Left lung (tissue), 4 donors: ENCODE measurements at regions not wholly inside any gene's neighbourhood (a gene's known extent, or its start where the extent isn't known, plus 50 kb on each side); places are given as distances from the start of the nearest gene placed in this dataset.

ENCODE experiments used
- ATAC-seq: fragments of 200-7000 bp; cut with Tn5 transposase; one replicate; pipeline ENCODE4 v1.9.1; 2020; ENCODE audit warnings: moderate library complexity
- DNase-seq, 4 donors: peaks; one replicate each; pipeline ENCODE4 v3.0.0-alpha.2; 2013 to 2020
- H3K27ac ChIP-seq, 2 donors: fragments of 200-600 bp; sonication (generic) in 1 of 2; one replicate each; pipeline versions ENCODE4 v1.5.0 to v1.8.0; 2020 to 2021
- H3K27me3 ChIP-seq, 2 donors: fragments of 200-600 bp; sonication (generic) in 1 of 2; one replicate each; pipeline versions ENCODE4 v1.5.0 to v1.8.0; 2020 to 2021
- H3K36me3 ChIP-seq, 2 donors: fragments of 200-600 bp; sonication (generic) in 1 of 2; one replicate each; pipeline versions ENCODE4 v1.5.0 to v1.8.0; 2020 to 2021
- H3K4me1 ChIP-seq, 2 donors: fragments of 200-600 bp; one replicate each; pipeline ENCODE4 v1.8.0; 2021
- H3K4me3 ChIP-seq, 2 donors: fragments of 200-600 bp; sonication (generic) in 1 of 2; one replicate each; pipeline versions ENCODE4 v1.5.0 to v1.8.0; 2020 to 2021; ENCODE audit warnings: mild to moderate bottlenecking in 1 of 2
- H3K9me3 ChIP-seq, 2 donors: fragments of 200-600 bp; sonication (generic) in 1 of 2; one replicate each; pipeline versions ENCODE4 v1.5.0 to v1.8.0; 2020 to 2021
- CTCF ChIP-seq, 2 donors: fragments of 200-600 bp; sonication (generic) in 1 of 2; IDR thresholded peaks; one replicate each; pipeline versions ENCODE4 v1.5.0 to v1.8.0; 2021; ENCODE audit warnings: antibody characterized with exemption in 2 of 2
- intact Hi-C, 2 donors: fragments of 100-400 bp; cut with DNase I; formaldehyde crosslinking; loops; one replicate each; pipeline versions ENCODE4 v1.11.2 to v1.14.2; 2022
- donor health status: DM: no; HTN: yes; CAD: no.
- donor health status: DM: no; HTN: no; CAD: no.

GRCh38 chr21:34266351-34266750, 97.5 kb upstream of the KCNE2 start:
- Histone ChIP-seq H3K27ac (no peak overlapping the region), H3K4me1 (no peaks in the 10 kb centered on the region), H3K36me3 (no peaks in the 10 kb centered on the region), H3K4me3 (no peak overlapping the region), H3K27me3 (no peaks in the 10 kb centered on the region), H3K9me3 (peaks cover 0 to 16% of the 10 kb centered on the region in 2 donors)
- no peak for ATAC-seq
- DNase-seq: no peak
- no peak for TF ChIP-seq CTCF (IDR thresholded peaks at IDR 0.05)
- intact Hi-C loops: no loop called here

DNA sequence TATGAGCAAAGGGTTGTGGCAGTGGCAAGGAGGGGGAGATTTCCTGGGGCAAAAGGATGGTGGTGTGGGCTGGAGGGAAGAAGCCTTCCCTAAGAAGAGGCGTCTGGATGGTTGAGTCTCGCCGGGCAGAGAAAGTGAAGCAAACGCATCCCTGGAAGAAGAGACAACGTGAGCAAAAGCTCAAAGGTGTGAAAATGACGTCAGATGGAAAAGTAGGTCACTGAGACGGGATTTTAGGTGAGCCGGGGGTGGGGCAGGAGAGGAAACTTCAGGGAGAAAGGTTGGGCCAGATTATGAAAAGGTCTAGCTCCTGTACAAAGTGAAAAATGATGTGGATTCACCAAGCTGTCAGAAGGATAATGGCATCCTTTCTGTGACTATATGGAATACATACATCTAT, 95.3 kb upstream of the KCNE2 start:
- Histone ChIP-seq H3K36me3 (no peaks in the 10 kb centered on the region), H3K9me3 (peaks cover 0 to 10% of the 10 kb centered on the region in 2 donors), H3K27me3 (no peaks in the 10 kb centered on the region), H3K4me1 (no peaks in the 10 kb centered on the region), H3K4me3 (no peak overlapping the region), H3K27ac (no peak overlapping the region)
- intact Hi-C loops: no loop called here
- DNase-seq: no peak
- no peak for ATAC-seq
- TF ChIP-seq CTCF (IDR thresholded peaks at IDR 0.05): no peak

GRCh38 chr21:34270411-34270810, 93.4 kb upstream of the KCNE2 start:
- H3K9me3 ChIP-seq: no peaks in the 10 kb centered on the region
- DNase-seq: no peak
- H3K27ac ChIP-seq: no peak overlapping the region
- intact Hi-C loops: no loop called here
- no peaks in the 10 kb centered on the region for H3K4me1 ChIP-seq
- ATAC-seq: no peak
- H3K4me3 ChIP-seq: no peak overlapping the region
- no peaks in the 10 kb centered on the region for H3K27me3 ChIP-seq
- no peaks in the 10 kb centered on the region for H3K36me3 ChIP-seq
- no peak for TF ChIP-seq CTCF (IDR thresholded peaks at IDR 0.05)

DNA sequence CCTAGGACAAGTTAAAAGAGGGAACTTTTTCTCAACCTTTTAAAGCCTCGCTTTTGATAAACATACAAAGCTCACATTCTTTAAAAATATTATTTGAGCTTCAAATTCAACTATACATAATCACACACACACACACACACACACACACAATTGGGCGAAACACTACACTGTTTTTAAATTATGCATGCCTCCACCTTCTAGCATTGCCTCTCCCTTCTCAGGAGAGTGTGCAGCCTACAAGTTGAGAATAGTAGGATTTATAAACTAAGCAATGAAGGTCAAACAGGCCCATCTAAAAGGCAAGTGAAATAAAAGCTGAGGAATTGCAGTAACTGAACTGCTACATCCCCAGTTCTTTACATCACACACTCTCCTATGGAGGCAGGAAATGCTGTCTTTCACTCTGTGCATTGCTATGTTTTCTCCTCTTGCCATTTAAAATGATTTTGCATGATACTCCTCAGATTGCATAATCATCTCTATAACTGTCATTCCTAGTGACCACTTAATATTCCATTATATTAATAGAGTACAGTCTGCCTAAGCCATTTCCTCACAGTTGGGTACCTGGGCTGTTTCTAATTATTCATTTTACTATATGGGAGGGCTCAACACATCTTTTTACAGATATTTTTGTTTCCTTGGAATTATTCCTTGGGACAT, 92.5 kb upstream of the KCNE2 start:
- no peaks in the 10 kb centered on the region for H3K9me3 ChIP-seq
- no peaks in the 10 kb centered on the region for H3K36me3 ChIP-seq

DNA sequence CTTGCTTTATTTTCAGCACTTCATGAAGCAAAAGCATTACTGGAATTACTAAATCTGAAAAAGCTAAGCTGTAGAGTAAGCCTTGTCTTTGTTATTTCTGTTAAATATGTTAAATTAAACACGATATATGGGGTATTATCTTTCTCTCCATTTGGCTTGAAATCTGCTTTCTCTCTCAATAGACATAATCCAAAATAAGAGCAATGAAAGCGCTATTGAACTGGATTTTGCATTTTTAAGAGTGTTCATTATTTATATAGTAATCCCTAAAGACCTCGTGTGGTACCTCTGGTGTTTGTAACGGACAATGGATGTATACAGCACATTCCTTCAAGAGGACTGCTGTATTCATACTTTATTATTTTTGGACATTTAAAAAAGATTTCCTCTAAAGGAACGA, 91.5 kb upstream of the KCNE2 start:
- no peaks in the 10 kb centered on the region for H3K27me3 ChIP-seq
- H3K9me3 ChIP-seq: no peaks in the 10 kb centered on the region
- ATAC-seq (no peak), DNase-seq (no peak)
- intact Hi-C loops: no loop called here
- H3K4me3 ChIP-seq: no peak overlapping the region
- TF ChIP-seq CTCF (IDR thresholded peaks at IDR 0.05): no peak
- no peak overlapping the region for H3K27ac ChIP-seq
- H3K36me3 ChIP-seq: no peaks in the 10 kb centered on the region
- no peaks in the 10 kb centered on the region for H3K4me1 ChIP-seq

More for the DNA sequence above, 92.5 kb upstream of the KCNE2 start:
- H3K4me1 ChIP-seq: no peaks in the 10 kb centered on the region
- no peak overlapping the region for H3K4me3 ChIP-seq
- no peak for TF ChIP-seq CTCF (IDR thresholded peaks at IDR 0.05)
- DNase-seq (no peak), ATAC-seq (no peak)
- H3K27me3 ChIP-seq: no peaks in the 10 kb centered on the region
- no peak overlapping the region for H3K27ac ChIP-seq
- intact Hi-C loops: no loop called here
